IMR-90 (cell line): ENCODE measurements at regions not wholly inside any gene's neighbourhood (a gene's known extent, or its start where the extent isn't known, plus 50 kb on each side); places are given as distances from the start of the nearest gene placed in this dataset.

Experiments used
- ATAC-seq: fragments of 200-7000 bp; cut with Tn5 transposase; 2 replicates; pipeline ENCODE4 v1.9.1; 2020; ENCODE audit warnings: low read depth, mild to moderate bottlenecking, moderate library complexity
- BruUV-seq: library from RNA; stranded (reverse); fragments of 400-500 nt; replicated peaks from 2 replicates; lab custom pipeline; 2021; lab: Mats Ljungman, UMichigan
- CTCF ChIA-PET: fragments of 300-600 bp; formaldehyde crosslinking; extraction: SDS; loops from one replicate; lab custom pipeline; 2021; ENCODE audit warnings: antibody characterized with exemption; lab: Yijun Ruan, JAX
- POLR2A ChIA-PET: fragments of 300-600 bp; sonication (Branson Sonifier 250); formaldehyde crosslinking; loops from one replicate; lab custom pipeline; 2022; ENCODE audit warnings: antibody characterized with exemption; ENCODE audit not compliant: unreplicated experiment; lab: Charles Lee
- DNase-seq: peaks from one replicate; pipeline ENCODE4 v3.0.0; 2013
- H2AFZ ChIP-seq: replicated peaks from 2 replicates; pipeline ENCODE3; 2013; ENCODE audit warnings: low read length, mild to moderate bottlenecking; ENCODE audit not compliant: poor library complexity
- H2AK5ac ChIP-seq: 2 replicates; pipeline ENCODE4 v1.6.1; 2013; ENCODE audit warnings: low read depth, low read length, inconsistent platforms
- H2AK9ac ChIP-seq: replicated peaks from 2 replicates; pipeline ENCODE3; 2013; ENCODE audit warnings: mild to moderate bottlenecking, low read depth, low read length, moderate library complexity; ENCODE audit not compliant: poor library complexity
- H2BK120ac ChIP-seq: 2 replicates; pipeline ENCODE4 v1.6.1; 2013; ENCODE audit warnings: low read depth, low read length, inconsistent platforms
- H2BK15ac ChIP-seq: 3 replicates; pipeline ENCODE4 v1.6.1; 2013; ENCODE audit warnings: low read depth, low read length, inconsistent platforms
- H2BK20ac ChIP-seq: 2 replicates; pipeline ENCODE4 v1.6.1; 2013; ENCODE audit warnings: low read depth, mild to moderate bottlenecking, inconsistent platforms, low read length, moderate library complexity
- H2BK5ac ChIP-seq: 2 replicates; pipeline ENCODE4 v1.6.1; 2013; ENCODE audit warnings: mild to moderate bottlenecking, low read depth, low read length, inconsistent platforms; ENCODE audit not compliant: poor library complexity, severe bottlenecking
- H3K14ac ChIP-seq: replicated peaks from 2 replicates; pipeline ENCODE4 v1.6.1; 2013; ENCODE audit warnings: low read depth, low read length, inconsistent platforms
- H3K18ac ChIP-seq: 2 replicates; pipeline ENCODE4 v1.6.1; 2013; ENCODE audit warnings: low read depth, low read length, control low read depth
- H3K23ac ChIP-seq: 2 replicates; pipeline ENCODE4 v1.6.1; 2013; ENCODE audit warnings: low read depth, low read length, inconsistent platforms
- H3K27ac ChIP-seq: 2 replicates; pipeline ENCODE4 v1.5.1; 2013; ENCODE audit warnings: mild to moderate bottlenecking, control low read depth, low read length; ENCODE audit not compliant: insufficient read depth
- H3K27me3 ChIP-seq: 2 replicates; pipeline ENCODE4 v1.6.1; 2013; ENCODE audit warnings: low read length; ENCODE audit not compliant: control insufficient read depth, insufficient read depth
- H3K36me3 ChIP-seq: 2 replicates; pipeline ENCODE4 v1.6.1; 2013; ENCODE audit warnings: low read length, mixed read lengths; ENCODE audit not compliant: control insufficient read depth, insufficient read depth
- H3K4ac ChIP-seq: 2 replicates; pipeline ENCODE4 v1.6.1; 2013; ENCODE audit warnings: low read depth, low read length, inconsistent platforms
- H3K4me1 ChIP-seq: 2 replicates; pipeline ENCODE4 v1.6.1; 2013; ENCODE audit warnings: low read length, mixed read lengths; ENCODE audit not compliant: control insufficient read depth, insufficient read depth
- H3K4me2 ChIP-seq: 2 replicates; pipeline ENCODE4 v1.6.1; 2013; ENCODE audit warnings: low read depth, mild to moderate bottlenecking, control low read depth, low read length, moderate library complexity
- H3K4me3 ChIP-seq: 2 replicates; pipeline ENCODE4 v1.5.1; 2013; ENCODE audit warnings: low read depth, mild to moderate bottlenecking, control low read depth, low read length, moderate library complexity; ENCODE audit not compliant: insufficient read depth
- H3K56ac ChIP-seq: 2 replicates; pipeline ENCODE4 v1.6.1; 2013; ENCODE audit warnings: low read length, inconsistent platforms; ENCODE audit not compliant: insufficient read depth; ENCODE audit errors: extremely low read depth
- H3K79me1 ChIP-seq, 2 experiments: 2 replicates each; pipeline ENCODE4 v1.6.1; 2013; ENCODE audit warnings: low read length in 2 of 2, inconsistent platforms in 1 of 2, low read depth in 1 of 2
- H3K9ac ChIP-seq: 2 replicates; pipeline ENCODE4 v1.6.1; 2013; ENCODE audit warnings: low read depth, low read length, control low read depth
- H3K9me1 ChIP-seq: 2 replicates; pipeline ENCODE4 v1.6.1; 2013; ENCODE audit warnings: low read length, inconsistent platforms; ENCODE audit not compliant: insufficient read depth
- H3K9me3 ChIP-seq: 2 replicates; pipeline ENCODE4 v1.6.1; 2013; ENCODE audit warnings: low read length; ENCODE audit not compliant: control insufficient read depth, insufficient read depth
- H4K20me1 ChIP-seq: 2 replicates; pipeline ENCODE4 v1.6.1; 2013; ENCODE audit warnings: low read length, inconsistent platforms; ENCODE audit not compliant: insufficient read depth
- H4K5ac ChIP-seq: 2 replicates; pipeline ENCODE4 v1.6.1; 2013; ENCODE audit warnings: mild to moderate bottlenecking, low read depth, low read length, control low read depth
- H4K8ac ChIP-seq, 2 experiments: 2 replicates each; pipeline ENCODE4 v1.6.1; 2013; ENCODE audit warnings: low read depth in 2 of 2, low read length in 2 of 2, control low read depth in 1 of 2, inconsistent platforms in 1 of 2
- H4K91ac ChIP-seq: 2 replicates; pipeline ENCODE4 v1.6.1; 2013; ENCODE audit warnings: low read depth, low read length, inconsistent platforms; ENCODE audit not compliant: insufficient read depth
- BHLHE40 ChIP-seq: fragments of 150-350 bp; IDR thresholded peaks from 2 replicates; pipeline ENCODE4 v1.6.1; 2016; ENCODE audit warnings: mild to moderate bottlenecking, low read depth, low read length
- CEBPB ChIP-seq: IDR thresholded peaks from 2 replicates; pipeline ENCODE4 v1.6.1; 2012; ENCODE audit warnings: low read depth, low read length, improper control_type of control experiment
- CHD1 ChIP-seq: IDR thresholded peaks from 2 replicates; pipeline ENCODE4 v1.6.1; 2012; ENCODE audit warnings: low read depth, low read length, improper control_type of control experiment
- CTCF ChIP-seq: conservative IDR thresholded peaks from 2 replicates; pipeline ENCODE4 v1.5.1; 2012; ENCODE audit warnings: mild to moderate bottlenecking, low read depth, low read length, improper control_type of control experiment
- ELK1 ChIP-seq: fragments of 150-350 bp; IDR thresholded peaks from 2 replicates; pipeline ENCODE4 v1.6.1; 2016; ENCODE audit warnings: low read depth, mild to moderate bottlenecking, low read length, moderate library complexity, borderline replicate concordance
- FOS ChIP-seq: fragments of 150-350 bp; IDR thresholded peaks from 2 replicates; pipeline ENCODE4 v1.6.1; 2016; ENCODE audit warnings: low read depth, low read length
- MAZ ChIP-seq: IDR thresholded peaks from 2 replicates; pipeline ENCODE4 v1.6.1; 2012; ENCODE audit warnings: low read depth, mild to moderate bottlenecking, low read length, improper control_type of control experiment, moderate library complexity, borderline replicate concordance
- MXI1 ChIP-seq: IDR thresholded peaks from 2 replicates; pipeline ENCODE4 v1.6.1; 2012; ENCODE audit warnings: low read depth, mild to moderate bottlenecking, low read length, moderate library complexity, borderline replicate concordance
- NFE2L2 ChIP-seq: fragments of 150-350 bp; IDR thresholded peaks from 2 replicates; pipeline ENCODE4 v1.6.1; 2016; ENCODE audit warnings: low read depth, mild to moderate bottlenecking, low read length
- POLR2A ChIP-seq: IDR thresholded peaks from 2 replicates; pipeline ENCODE4 v1.6.1; 2012; ENCODE audit warnings: mild to moderate bottlenecking, low read depth, low read length
- RAD21 ChIP-seq: IDR thresholded peaks from 2 replicates; pipeline ENCODE4 v1.6.1; 2012; ENCODE audit warnings: low read length, improper control_type of control experiment
- RCOR1 ChIP-seq: IDR thresholded peaks from 2 replicates; pipeline ENCODE4 v1.6.1; 2012; ENCODE audit warnings: mild to moderate bottlenecking, low read length, improper control_type of control experiment; ENCODE audit not compliant: insufficient replicate concordance
- RFX5 ChIP-seq: IDR thresholded peaks from 2 replicates; pipeline ENCODE4 v1.8.0; 2012; ENCODE audit warnings: low read depth, mild to moderate bottlenecking, low read length, moderate library complexity
- SMC3 ChIP-seq: fragments of 150-350 bp; IDR thresholded peaks from 2 replicates; pipeline ENCODE4 v1.6.1; 2016; ENCODE audit warnings: low read depth, mild to moderate bottlenecking, antibody characterized with exemption, low read length, moderate library complexity
- USF2 ChIP-seq: fragments of 150-350 bp; IDR thresholded peaks from 2 replicates; pipeline ENCODE4 v1.6.1; 2017; ENCODE audit warnings: mild to moderate bottlenecking, antibody characterized with exemption, low read length, low read depth
- WGBS, 2 experiments: methylation state at CpG; one replicate each; pipeline versions ENCODE4 v1.1.5 to v1.1.7; 2013; ENCODE audit warnings: missing lambda C conversion rate in 2 of 2; ENCODE audit not compliant: insufficient read length in 1 of 2; ENCODE audit errors: extremely low coverage in 2 of 2; 5-methylcytosine and 5-hydroxymethylcytosine counted together
- dilution Hi-C: fragments of 300-500 bp; cut with HindIII; formaldehyde crosslinking; loops from one replicate; pipeline ENCODE4 v1.14.3; 2018; ENCODE audit warnings: low sequenced_read_pairs; ENCODE audit not compliant: unreplicated experiment
- in situ Hi-C: fragments of 300-500 bp; cut with MboI; formaldehyde crosslinking; loops from 3 replicates; pipeline ENCODE4 v1.14.3; 2019; ENCODE audit warnings: low sequenced_read_pairs, inconsistent platforms, mixed read lengths
- intact Hi-C: fragments of 100-400 bp; cut with micrococcal nuclease; formaldehyde crosslinking; loops from 2 replicates; pipeline ENCODE4 v1.10.0; 2022

- no peak overlapping the region for H3K14ac ChIP-seq
- no peaks in the 10 kb centered on the region for H3K9me1 ChIP-seq
- H3K4ac ChIP-seq = no peak overlapping the region
- H3K27ac ChIP-seq = no peak overlapping the region
- 0% methylated on average over 5 of the region's 24 CpGs; no CpG with 5 or more reads in 1 of the 2 experiments for WGBS, 2 experiments
- H2BK5ac ChIP-seq = no peak overlapping the region
- no peaks in the 10 kb centered on the region for H4K20me1 ChIP-seq
- no peak overlapping the region for H2AK5ac ChIP-seq
- no peak overlapping the region for H4K8ac ChIP-seq
- H2BK120ac ChIP-seq = no peak overlapping the region
- no peak overlapping the region for H3K9ac ChIP-seq
- TF ChIP-seq RAD21 = no peak
- no peak for TF ChIP-seq USF2
- TF ChIP-seq NFE2L2 = no peak
- TF ChIP-seq ELK1 = no peak
- no peak for TF ChIP-seq RFX5
- TF ChIP-seq RCOR1 = no peak
- no peak for TF ChIP-seq FOS
- no peak for TF ChIP-seq MXI1
- no peak for TF ChIP-seq CHD1
- no peak for TF ChIP-seq CEBPB
- TF ChIP-seq BHLHE40 = no peak
- no peak for TF ChIP-seq SMC3
- no peak for TF ChIP-seq CTCF
- no peak for TF ChIP-seq MAZ
- no peak for TF ChIP-seq POLR2A
- CTCF ChIA-PET = no interaction called here
- H3K79me1 ChIP-seq = no peaks in the 10 kb centered on the region
- H2AFZ ChIP-seq = no peak overlapping the region
- no peaks in the 10 kb centered on the region for H3K9me3 ChIP-seq
- no peak overlapping the region for H3K56ac ChIP-seq
- BruUV-seq = no TSS peak
- no peak overlapping the region for H4K5ac ChIP-seq
- no peak overlapping the region for H2BK15ac ChIP-seq
- POLR2A ChIA-PET = no interaction called here
- no peaks in the 10 kb centered on the region for H3K4me1 ChIP-seq
- in situ Hi-C loops = no loop called here
- dilution Hi-C loops = no loop called here
- no peaks in the 10 kb centered on the region for H3K36me3 ChIP-seq
- H3K27me3 ChIP-seq = peaks cover 14% of the 10 kb centered on the region
- H2AK9ac ChIP-seq = no peak overlapping the region
- H4K91ac ChIP-seq = no peak overlapping the region
- no peak overlapping the region for H3K4me3 ChIP-seq
- no peak overlapping the region for H3K4me2 ChIP-seq
- intact Hi-C loops = no loop called here
- no peak overlapping the region for H3K23ac ChIP-seq
- H3K18ac ChIP-seq = no peak overlapping the region
- DNase-seq = no peak
- no peak overlapping the region for H2BK20ac ChIP-seq
- ATAC-seq = no peak
Observed at GRCh38 chr13:25018729-25019115, 77.2 kb upstream of the PABPC3 start.
